SK-N-SH (cell line): ENCODE measurements at regions not wholly inside any gene's neighbourhood (a gene's known extent, or its start where the extent isn't known, plus 50 kb on each side); places are given as distances from the start of the nearest gene placed in this dataset.

ENCODE experiments used
- CHD2 ChIP-seq: fragments of 150-350 bp; IDR thresholded peaks from 2 replicates; pipeline ENCODE4 v1.6.1; 2018; ENCODE audit warnings: low read length; ENCODE audit not compliant: partially characterized antibody
- CTCF ChIP-seq: fragments of 200-600 bp; sonication (generic); IDR thresholded peaks from 2 replicates; pipeline ENCODE4 v1.6.1; 2017; ENCODE audit warnings: antibody characterized with exemption, mild to moderate bottlenecking, moderate library complexity
- EZH2phosphoT487 ChIP-seq: fragments of 200-600 bp; sonication (generic); IDR thresholded peaks from 2 replicates; pipeline ENCODE4 v1.6.1; 2017; ENCODE audit warnings: low read depth, mixed run types, mild to moderate bottlenecking, antibody characterized with exemption, moderate library complexity, borderline replicate concordance
- FOXM1 ChIP-seq: IDR thresholded peaks from 2 replicates; pipeline ENCODE4 v1.4.0; 2012; ENCODE audit warnings: low read depth, mild to moderate bottlenecking

DNA sequence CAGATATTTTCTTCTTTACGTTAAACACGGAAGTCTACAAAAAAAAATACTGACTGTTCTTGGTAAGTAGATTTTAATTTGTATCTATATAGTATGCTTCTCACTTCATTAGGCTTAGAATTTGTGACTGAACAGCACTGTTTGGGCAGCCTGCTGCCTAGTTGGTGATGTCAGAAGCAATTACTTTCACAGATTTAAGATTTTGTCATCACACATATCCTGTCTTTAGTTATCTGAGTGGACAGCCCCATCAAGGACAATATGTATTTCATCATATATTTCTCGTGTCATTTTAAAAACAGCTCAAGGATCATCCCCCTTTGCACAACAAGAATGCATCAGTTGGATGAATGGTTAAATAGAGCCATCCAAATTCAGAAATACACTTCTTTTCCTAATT, 338.4 kb upstream of the CITED2 start:
- TF ChIP-seq CHD2 (no peak), CTCF (no peak), EZH2phosphoT487 (no peak), FOXM1 (no peak)
